Ovary (tissue), 7 donors: ENCODE measurements at regions not wholly inside any gene's neighbourhood (a gene's known extent, or its start where the extent isn't known, plus 50 kb on each side); places are given as distances from the start of the nearest gene placed in this dataset.

Experiments used
- DNase-seq, 5 donors: peaks; one replicate each; pipeline ENCODE4 v3.0.0-alpha.2; 2019 to 2020
- H3K27ac ChIP-seq, 2 donors: fragments of 200-600 bp; one replicate each; pipeline versions ENCODE4 v1.5.1 to v1.8.0; 2019 to 2022
- H3K27me3 ChIP-seq: fragments of 200-600 bp; one replicate; pipeline ENCODE4 v1.8.0; 2022
- H3K36me3 ChIP-seq: fragments of 200-600 bp; sonication (generic); one replicate; pipeline ENCODE4 v1.5.1; 2019
- H3K4me1 ChIP-seq: one replicate; pipeline ENCODE4 v1.8.1; 2013; ENCODE audit warnings: mild to moderate bottlenecking, moderate library complexity; ENCODE audit not compliant: insufficient read depth
- H3K4me3 ChIP-seq: fragments of 200-600 bp; sonication (generic); one replicate; pipeline ENCODE4 v1.5.1; 2017
- H3K9me3 ChIP-seq, 2 donors: fragments of 200-600 bp in 1 of 2; sonication (generic) in 1 of 2; one replicate each; pipeline versions ENCODE4 v1.5.1 to v1.8.1; 2013 to 2019; ENCODE audit warnings: mild to moderate bottlenecking in 1 of 2, moderate library complexity in 1 of 2
- CTCF ChIP-seq, 3 donors: fragments of 450-650 bp in 2 of 3; fragments of 200-600 bp in 1 of 3; IDR thresholded peaks; one replicate each; pipeline versions ENCODE4 v1.5.1 to v1.8.0; 2016 to 2022; ENCODE audit warnings: antibody characterized with exemption in 3 of 3, mild to moderate bottlenecking in 1 of 3
- EP300 ChIP-seq: sonication (generic); formaldehyde crosslinking; IDR thresholded peaks from one replicate; pipeline ENCODE4 v1.6.1; 2017; ENCODE audit warnings: antibody characterized with exemption
- POLR2A ChIP-seq: fragments of 450-650 bp; IDR thresholded peaks from one replicate; pipeline ENCODE4 v1.6.1; 2017; ENCODE audit warnings: antibody characterized with exemption, mild to moderate bottlenecking, moderate library complexity
- WGBS, 3 donors: extraction: QIAGEN DNeasy Blood & Tissue Kit in 1 of 3; methylation state at CpG; one replicate each; pipeline versions ENCODE4 v1.1.5 to v1.1.7; 2013 to 2017; 5-methylcytosine and 5-hydroxymethylcytosine counted together
- intact Hi-C, 4 donors: fragments of 100-400 bp; cut with DNase I; formaldehyde crosslinking; loops; one replicate each; pipeline versions ENCODE4 v1.11.0 to v1.15.1; 2022 to 2023
- donor health status: DM: no; HTN: no; CAD: no; lungs with moderate emphysema.
- donor health status: DM: no; HTN: no; CAD: no.
- donor health status: Bipolar disorder and iron deficiency.
- donor health status: DM: no; HTN: no; CAD: no.
- donor health status: DM: yes; HTN: yes; CAD: no.

GRCh38 chr13:80633251-80633650 lies 292.3 kb upstream of the SPRY2 start:
- TF ChIP-seq EP300 (no peak), POLR2A (no peak), CTCF (IDR thresholded peaks at IDR 0.05) (no peak)
- H3K4me3 ChIP-seq: no peak overlapping the region
- H3K27me3 ChIP-seq: no peaks in the 10 kb centered on the region
- no peaks in the 10 kb centered on the region for H3K36me3 ChIP-seq
- H3K9me3 ChIP-seq: no peaks in the 10 kb centered on the region
- no peak overlapping the region for H3K27ac ChIP-seq
- DNase-seq: no peak
- 72 to 84% (median 74%) methylated on average over 1 of the region's 1 CpG for WGBS, 3 donors
- H3K4me1 ChIP-seq: no peaks in the 10 kb centered on the region
- intact Hi-C loops: no loop called here

- Histone ChIP-seq H3K27me3 (no peaks in the 10 kb centered on the region), H3K27ac (no peak overlapping the region), H3K4me3 (no peak overlapping the region), H3K9me3 (no peaks in the 10 kb centered on the region), H3K36me3 (no peaks in the 10 kb centered on the region), H3K4me1 (no peaks in the 10 kb centered on the region)
- no peak for DNase-seq
- intact Hi-C loops: no loop called here
- WGBS, 3 donors: 47 to 66% (median 63%) methylated on average over 3 of the region's 3 CpGs
- no peak for TF ChIP-seq CTCF (IDR thresholded peaks at IDR 0.05)
These were observed 289.8 kb upstream of the SPRY2 start for GRCh38 chr13:80630685-80631121.

GRCh38 chr13:80618781-80619180 lies 277.9 kb upstream of the SPRY2 start:
- Histone ChIP-seq H3K4me3 (no peak overlapping the region), H3K9me3 (no peaks in the 10 kb centered on the region), H3K4me1 (no peaks in the 10 kb centered on the region), H3K27me3 (no peaks in the 10 kb centered on the region), H3K36me3 (no peaks in the 10 kb centered on the region), H3K27ac (no peak overlapping the region)
- intact Hi-C loops: no loop called here
- no peak for TF ChIP-seq CTCF (IDR thresholded peaks at IDR 0.05)
- TF ChIP-seq POLR2A: no peak
- no peak for TF ChIP-seq EP300
- WGBS, 3 donors: 64 to 79% (median 74%) methylated on average over 1 of the region's 1 CpG
- DNase-seq: no peak

GRCh38 chr13:80612804-80613203 lies 271.9 kb upstream of the SPRY2 start:
- Histone ChIP-seq H3K9me3 (no peaks in the 10 kb centered on the region), H3K4me1 (no peaks in the 10 kb centered on the region), H3K4me3 (no peak overlapping the region), H3K27ac (no peak overlapping the region), H3K27me3 (no peaks in the 10 kb centered on the region), H3K36me3 (no peaks in the 10 kb centered on the region)
- intact Hi-C loops: no loop called here
- WGBS, 3 donors: 38 to 49% (median 40%) methylated on average over 6 of the region's 6 CpGs
- TF ChIP-seq CTCF (IDR thresholded peaks at IDR 0.05): no peak
- no peak for TF ChIP-seq EP300
- TF ChIP-seq POLR2A: no peak
- no peak for DNase-seq

GRCh38 chr13:80611310-80611709 lies 270.4 kb upstream of the SPRY2 start:
- Histone ChIP-seq H3K9me3 (no peaks in the 10 kb centered on the region), H3K27ac (no peak overlapping the region), H3K4me3 (no peak overlapping the region), H3K36me3 (no peaks in the 10 kb centered on the region), H3K4me1 (no peaks in the 10 kb centered on the region), H3K27me3 (no peaks in the 10 kb centered on the region)
- DNase-seq: no peak
- WGBS, 3 donors: 96 to 100% (median 98%) methylated on average over 1 of the region's 1 CpG
- intact Hi-C loops: no loop called here
- TF ChIP-seq CTCF (IDR thresholded peaks at IDR 0.05): no peak
- TF ChIP-seq POLR2A: no peak
- TF ChIP-seq EP300: no peak
